Neuronal stem cell (in vitro differentiated cells): ENCODE measurements at regions not wholly inside any gene's neighbourhood (a gene's known extent, or its start where the extent isn't known, plus 50 kb on each side); places are given as distances from the start of the nearest gene placed in this dataset.
"Not testable (repeated sequence)": the region's sequence is repeated elsewhere in the genome, so short reads cannot be mapped to it uniquely, and the experiment has no call there.

ENCODE experiments used
- DNase-seq: peaks from one replicate; pipeline ENCODE4 v3.0.0-alpha.2; 2013; ENCODE audit warnings: low spot score
- H2AFZ ChIP-seq: one replicate; pipeline ENCODE4 v1.6.1; 2013; ENCODE audit warnings: mild to moderate bottlenecking, low read length, inconsistent platforms
- H2AK5ac ChIP-seq: 2 replicates; pipeline ENCODE4 v1.6.1; 2013; ENCODE audit warnings: low read depth, mild to moderate bottlenecking, inconsistent platforms, low read length, moderate library complexity, mixed read lengths
- H2BK120ac ChIP-seq: 2 replicates; pipeline ENCODE4 v1.6.1; 2013; ENCODE audit warnings: low read depth, mild to moderate bottlenecking, inconsistent platforms, low read length, moderate library complexity, mixed read lengths
- H2BK12ac ChIP-seq: one replicate; pipeline ENCODE4 v1.6.1; 2013; ENCODE audit warnings: low read length, inconsistent platforms
- H2BK15ac ChIP-seq: 2 replicates; pipeline ENCODE4 v1.6.1; 2013; ENCODE audit warnings: mild to moderate bottlenecking, low read length, inconsistent platforms, mixed read lengths
- H2BK5ac ChIP-seq: one replicate; pipeline ENCODE4 v1.6.1; 2013; ENCODE audit warnings: inconsistent platforms, mild to moderate bottlenecking, low read length, moderate library complexity
- H3K14ac ChIP-seq: one replicate; pipeline ENCODE4 v1.6.1; 2013; ENCODE audit warnings: low read length, inconsistent platforms
- H3K18ac ChIP-seq: 2 replicates; pipeline ENCODE4 v1.6.1; 2013; ENCODE audit warnings: low read length, inconsistent platforms
- H3K23ac ChIP-seq: 2 replicates; pipeline ENCODE4 v1.6.1; 2013; ENCODE audit warnings: low read depth, mild to moderate bottlenecking, mixed read lengths, low read length, inconsistent platforms; ENCODE audit not compliant: poor library complexity
- H3K27ac ChIP-seq: replicated peaks from 3 replicates; pipeline ENCODE4 v1.5.1; 2013; ENCODE audit warnings: low read length, inconsistent platforms
- H3K27me3 ChIP-seq, 3 experiments: 2 replicates each; pipeline ENCODE4 v1.6.1; 2013; ENCODE audit warnings: low read length in 3 of 3, mild to moderate bottlenecking in 2 of 3, inconsistent platforms in 1 of 3, low read depth in 1 of 3, mixed read lengths in 1 of 3, moderate library complexity in 1 of 3; ENCODE audit not compliant: control insufficient read depth in 3 of 3, insufficient read depth in 3 of 3
- H3K36me3 ChIP-seq, 2 donors: replicated peaks in 1 of 2; 2 replicates each; pipeline ENCODE4 v1.6.1; 2013; ENCODE audit warnings: low read length in 2 of 2; ENCODE audit not compliant: control insufficient read depth in 2 of 2, insufficient read depth in 2 of 2
- H3K4ac ChIP-seq: 2 replicates; pipeline ENCODE4 v1.6.1; 2013; ENCODE audit warnings: inconsistent platforms, mild to moderate bottlenecking, low read length, moderate library complexity
- H3K4me1 ChIP-seq, 2 donors: 1 replicate in 1 of 2; 2 replicates in 1 of 2; pipeline ENCODE4 v1.6.1; 2013; ENCODE audit warnings: low read length in 2 of 2, low read depth in 1 of 2; ENCODE audit not compliant: control insufficient read depth in 2 of 2, insufficient read depth in 1 of 2
- H3K4me2 ChIP-seq: one replicate; pipeline ENCODE4 v1.6.1; 2013; ENCODE audit warnings: mild to moderate bottlenecking, low read length, inconsistent platforms; ENCODE audit not compliant: insufficient read depth, poor library complexity, severe bottlenecking
- H3K4me3 ChIP-seq, 2 donors: 2 replicates each; pipeline ENCODE4 v1.5.1; 2013; ENCODE audit warnings: low read length in 2 of 2, mild to moderate bottlenecking in 2 of 2, inconsistent platforms in 1 of 2, moderate library complexity in 1 of 2
- H3K79me1 ChIP-seq: one replicate; pipeline ENCODE4 v1.6.1; 2013; ENCODE audit warnings: low read depth, mild to moderate bottlenecking, inconsistent platforms, low read length, moderate library complexity
- H3K9ac ChIP-seq: one replicate; pipeline ENCODE4 v1.6.1; 2013; ENCODE audit warnings: mild to moderate bottlenecking, low read depth, low read length, inconsistent platforms; ENCODE audit not compliant: poor library complexity
- H3K9me3 ChIP-seq, 2 donors: replicated peaks in 1 of 2; 2 replicates each; pipeline versions ENCODE3 to v1.6.1; 2013; ENCODE audit warnings: low read length in 2 of 2, mild to moderate bottlenecking in 2 of 2, inconsistent platforms in 1 of 2, low read depth in 1 of 2, mixed read lengths in 1 of 2, moderate library complexity in 1 of 2; ENCODE audit not compliant: control insufficient read depth in 2 of 2, insufficient read depth in 1 of 2
- H4K8ac ChIP-seq: one replicate; pipeline ENCODE4 v1.6.1; 2013; ENCODE audit warnings: low read depth, mild to moderate bottlenecking, inconsistent platforms, low read length, moderate library complexity
- H4K91ac ChIP-seq: one replicate; pipeline ENCODE4 v1.6.1; 2013; ENCODE audit warnings: low read length, low read depth, mild to moderate bottlenecking, inconsistent platforms; ENCODE audit not compliant: poor library complexity
- WGBS, 2 donors: extraction: QIAGEN DNeasy Blood & Tissue Kit; methylation state at CpG; one replicate each; pipeline ENCODE4 v1.1.7; 2013; ENCODE audit warnings: missing lambda C conversion rate in 2 of 2, mixed read lengths in 1 of 2; ENCODE audit not compliant: insufficient read length in 2 of 2, insufficient replicate concordance in 1 of 2; ENCODE audit errors: extremely low coverage in 2 of 2; 5-methylcytosine and 5-hydroxymethylcytosine counted together

DNA sequence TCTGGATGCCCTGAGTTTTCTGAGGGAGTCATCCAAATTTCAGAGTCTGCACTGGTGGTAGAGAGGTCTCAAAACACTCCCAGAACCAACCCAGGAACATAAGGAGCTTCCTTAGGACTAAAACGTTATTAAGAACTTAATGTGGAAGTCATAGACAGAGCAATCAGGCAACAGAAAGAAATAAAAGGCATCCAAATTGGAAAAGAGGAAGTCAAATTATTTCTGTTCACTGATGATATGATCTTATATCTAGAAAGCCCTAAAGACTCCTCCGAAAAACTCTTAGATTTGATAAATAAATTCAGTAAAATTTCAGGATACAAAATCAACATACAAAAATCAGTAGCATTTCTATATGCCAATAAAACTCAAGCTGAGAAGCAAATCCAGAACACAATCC, 63.7 kb downstream of the KCNC4 start:
- H3K9ac ChIP-seq, H3K18ac ChIP-seq, DNase-seq, H3K14ac ChIP-seq, H2AK5ac ChIP-seq, H3K4me3 ChIP-seq, H2BK12ac ChIP-seq, H3K36me3 ChIP-seq, H3K79me1 ChIP-seq, H4K8ac ChIP-seq, H2AFZ ChIP-seq, H3K4ac ChIP-seq, H2BK5ac ChIP-seq, H3K27ac ChIP-seq, H3K4me2 ChIP-seq, H4K91ac ChIP-seq, H2BK120ac ChIP-seq, H3K27me3 ChIP-seq, H3K23ac ChIP-seq, H2BK15ac ChIP-seq, H3K4me1 ChIP-seq, H3K9me3 ChIP-seq: not testable (repeated sequence)
- WGBS, 2 donors = no CpG with 5 or more reads among the region's 2 CpGs

DNA sequence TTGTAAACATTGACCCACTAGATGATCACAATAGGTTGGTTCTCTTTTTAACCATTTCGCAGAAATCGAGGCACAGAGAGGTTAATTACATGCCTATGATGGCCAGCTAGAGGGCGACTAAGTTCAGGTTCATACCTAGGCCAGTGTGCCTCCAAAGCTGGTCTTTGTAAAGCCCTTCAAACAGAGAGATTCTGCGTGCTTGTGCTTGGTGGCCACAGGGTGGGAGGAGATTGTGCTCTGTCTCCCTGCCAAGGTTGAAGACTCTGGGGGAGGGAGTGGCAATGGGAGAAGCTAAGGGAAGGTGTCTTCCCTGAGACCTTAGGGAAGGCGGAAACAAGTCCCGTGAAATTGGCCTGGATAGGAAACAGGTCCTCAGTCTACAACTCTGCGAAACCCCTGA, 59.1 kb upstream of the RBM15 start:
- Histone ChIP-seq H2BK15ac (no peak overlapping the region), H2AFZ (no peak overlapping the region), H4K8ac (no peak overlapping the region), H3K23ac (no peak overlapping the region), H3K4me3 (no peak overlapping the region), H3K18ac (no peak overlapping the region), H2BK12ac (no peak overlapping the region), H3K4me2 (no peak overlapping the region), H3K27ac (no peak overlapping the region), H3K4ac (no peak overlapping the region), H3K14ac (no peak overlapping the region), H2BK5ac (no peak overlapping the region), H3K36me3 (no peaks in the 10 kb centered on the region), H3K9ac (no peak overlapping the region), H3K9me3 (no peaks in the 10 kb centered on the region), H2AK5ac (no peak overlapping the region), H3K79me1 (no peaks in the 10 kb centered on the region), H4K91ac (no peak overlapping the region), H2BK120ac (no peak overlapping the region), H3K4me1 (no peaks in the 10 kb centered on the region), H3K27me3 (peaks cover 0 to 15% (median 0%) of the 10 kb centered on the region in 3 experiments)
- DNase-seq = no peak
- WGBS, 2 donors = no CpG with 5 or more reads among the region's 7 CpGs

DNA sequence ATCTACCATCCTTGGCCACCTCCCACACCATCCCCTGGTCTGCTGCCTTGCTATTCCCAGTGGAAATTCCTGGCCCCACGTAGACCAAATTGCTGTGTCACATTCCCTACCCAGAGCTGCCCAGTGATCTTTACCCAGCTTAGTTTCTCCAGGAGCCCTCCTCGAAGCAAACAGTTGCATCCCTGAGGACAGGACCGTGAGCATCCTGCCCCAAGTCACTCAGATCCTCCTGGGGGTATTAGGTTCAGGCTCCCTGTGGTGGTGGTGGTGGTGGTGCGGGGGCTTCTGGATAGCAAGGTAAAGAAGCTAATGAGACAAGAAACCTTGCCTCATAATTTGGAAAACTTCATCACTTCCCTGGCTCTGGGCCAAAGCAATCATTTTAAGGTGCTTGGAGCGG, 58.4 kb upstream of the RBM15 start:
- Histone ChIP-seq H3K18ac (no peak overlapping the region), H3K4ac (no peak overlapping the region), H3K79me1 (no peaks in the 10 kb centered on the region), H2BK15ac (no peak overlapping the region), H3K4me2 (no peak overlapping the region), H2AFZ (no peak overlapping the region), H3K27ac (no peak overlapping the region), H2BK12ac (no peak overlapping the region), H3K9ac (no peak overlapping the region), H4K8ac (no peak overlapping the region), H3K4me3 (no peak overlapping the region), H2BK5ac (no peak overlapping the region), H3K23ac (no peak overlapping the region), H3K27me3 (peaks cover 0 to 15% (median 0%) of the 10 kb centered on the region in 3 experiments), H3K9me3 (no peaks in the 10 kb centered on the region), H3K14ac (no peak overlapping the region), H2BK120ac (no peak overlapping the region), H2AK5ac (no peak overlapping the region), H3K36me3 (no peaks in the 10 kb centered on the region), H3K4me1 (no peaks in the 10 kb centered on the region), H4K91ac (no peak overlapping the region)
- DNase-seq = no peak
- WGBS, 2 donors = no CpG with 5 or more reads among the region's 5 CpGs

DNA sequence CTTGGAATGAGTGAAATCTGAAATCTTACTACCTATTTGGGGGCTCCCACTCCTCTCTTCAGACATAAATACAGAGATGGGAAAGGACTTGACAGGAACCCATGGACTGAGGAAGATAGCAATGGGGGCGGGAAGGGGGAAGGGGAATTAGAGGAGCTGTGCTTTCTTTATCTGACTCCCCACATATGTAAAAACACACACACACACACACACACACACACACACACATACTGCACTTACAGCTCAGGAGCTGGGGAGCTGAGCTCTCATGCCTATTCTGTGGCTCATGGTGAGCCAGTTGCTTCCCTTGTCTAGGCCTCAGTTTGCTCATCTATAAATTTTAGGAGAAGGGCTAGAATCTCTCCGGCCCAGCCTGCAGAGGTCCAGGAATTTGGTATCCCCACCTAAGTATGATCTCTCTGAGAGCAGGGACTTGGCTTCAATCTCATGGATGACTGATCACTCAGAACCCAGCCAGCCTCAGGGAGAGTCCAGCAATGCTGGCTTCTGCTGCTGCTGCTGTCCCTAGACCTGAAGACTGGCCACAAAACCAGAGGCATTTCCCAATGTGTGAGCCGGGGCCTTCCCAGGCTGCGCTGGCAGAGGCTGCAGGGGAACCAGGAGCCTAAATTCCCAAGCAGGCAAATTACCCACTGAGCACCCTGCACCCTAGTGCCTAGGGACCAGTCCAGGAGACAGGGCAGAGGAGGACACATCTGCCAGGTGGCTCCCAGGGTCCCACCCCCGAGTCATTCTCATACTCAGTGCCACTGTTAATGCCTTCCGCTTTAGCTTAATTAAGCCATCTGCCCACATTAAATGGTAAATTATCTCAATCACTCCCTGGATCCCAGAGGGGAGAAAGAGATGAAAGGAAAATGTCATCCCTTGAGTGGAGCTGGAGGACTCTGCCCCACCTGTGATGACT, 57.5 kb upstream of the RBM15 start:
- Histone ChIP-seq H3K23ac (no peak overlapping the region), H3K27me3 (peaks cover 0 to 15% (median 0%) of the 10 kb centered on the region in 3 experiments), H3K27ac (no peak overlapping the region), H2BK5ac (no peak overlapping the region), H2AFZ (no peak overlapping the region), H3K4me3 (no peak overlapping the region), H3K79me1 (no peaks in the 10 kb centered on the region), H2BK120ac (no peak overlapping the region), H2BK12ac (no peak overlapping the region), H3K9ac (no peak overlapping the region), H3K4me2 (no peak overlapping the region), H4K91ac (no peak overlapping the region), H3K4me1 (no peaks in the 10 kb centered on the region), H2AK5ac (no peak overlapping the region), H3K18ac (peak overlapping the region; percentile 55), H3K9me3 (no peaks in the 10 kb centered on the region), H3K36me3 (no peaks in the 10 kb centered on the region), H3K4ac (no peak overlapping the region), H3K14ac (no peak overlapping the region), H2BK15ac (no peak overlapping the region), H4K8ac (no peak overlapping the region)
- DNase-seq = no peak
- no CpG with 5 or more reads among the region's 6 CpGs for WGBS, 2 donors
